HG03045 (cell line): ENCODE measurements at regions not wholly inside any gene's neighbourhood (a gene's known extent, or its start where the extent isn't known, plus 50 kb on each side); places are given as distances from the start of the nearest gene placed in this dataset.

Experiments used
- ATAC-seq: cut with Tn5 transposase; IDR thresholded peaks from one replicate; pipeline ENCODE4 v1.9.1; 2021; ENCODE audit warnings: mild to moderate bottlenecking, moderate library complexity; ENCODE audit not compliant: unreplicated experiment

DNA sequence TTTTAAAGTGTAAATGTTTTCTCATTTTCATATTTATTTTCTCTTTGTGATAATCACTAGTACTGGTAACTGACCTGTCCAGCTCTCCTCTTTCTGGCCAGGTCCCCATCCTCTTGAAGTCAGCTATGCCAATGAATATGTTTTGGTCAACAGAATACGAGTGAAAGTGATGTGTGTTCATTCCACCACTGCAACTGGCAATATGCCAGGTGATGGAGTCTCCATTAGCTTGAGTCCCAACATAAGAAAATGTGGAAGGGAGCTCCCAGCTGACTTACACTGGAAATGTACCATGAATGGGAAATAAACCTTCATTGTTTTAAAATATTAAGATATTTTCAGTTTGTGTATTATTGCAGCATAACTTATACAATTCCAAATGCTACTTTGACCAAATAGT is 75.8 kb downstream of the CCDC34 start:
- no peak for ATAC-seq

DNA sequence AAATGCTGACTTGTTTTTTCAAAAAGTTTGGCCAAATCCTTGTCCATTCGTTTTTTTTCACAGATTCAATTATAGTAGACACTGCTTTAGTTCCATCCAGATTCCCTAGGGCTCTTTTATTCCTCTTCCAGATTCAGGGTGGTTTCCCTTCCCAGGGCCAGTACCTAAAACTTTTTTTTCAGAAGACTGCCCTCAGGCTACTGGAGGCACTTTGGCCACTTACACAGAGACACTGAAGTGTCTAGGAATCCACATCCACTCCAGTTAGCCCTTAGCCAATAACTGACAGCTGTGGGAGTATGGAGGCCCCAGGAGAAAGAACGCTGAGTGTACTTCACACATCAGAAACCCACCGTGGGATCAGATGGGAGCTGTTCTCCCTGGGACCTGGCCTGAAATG is 77.3 kb downstream of the CCDC34 start:
- no peak for ATAC-seq

GRCh38 chr11:27282806-27283205 is 80.2 kb downstream of the CCDC34 start:
- ATAC-seq: no peak

DNA sequence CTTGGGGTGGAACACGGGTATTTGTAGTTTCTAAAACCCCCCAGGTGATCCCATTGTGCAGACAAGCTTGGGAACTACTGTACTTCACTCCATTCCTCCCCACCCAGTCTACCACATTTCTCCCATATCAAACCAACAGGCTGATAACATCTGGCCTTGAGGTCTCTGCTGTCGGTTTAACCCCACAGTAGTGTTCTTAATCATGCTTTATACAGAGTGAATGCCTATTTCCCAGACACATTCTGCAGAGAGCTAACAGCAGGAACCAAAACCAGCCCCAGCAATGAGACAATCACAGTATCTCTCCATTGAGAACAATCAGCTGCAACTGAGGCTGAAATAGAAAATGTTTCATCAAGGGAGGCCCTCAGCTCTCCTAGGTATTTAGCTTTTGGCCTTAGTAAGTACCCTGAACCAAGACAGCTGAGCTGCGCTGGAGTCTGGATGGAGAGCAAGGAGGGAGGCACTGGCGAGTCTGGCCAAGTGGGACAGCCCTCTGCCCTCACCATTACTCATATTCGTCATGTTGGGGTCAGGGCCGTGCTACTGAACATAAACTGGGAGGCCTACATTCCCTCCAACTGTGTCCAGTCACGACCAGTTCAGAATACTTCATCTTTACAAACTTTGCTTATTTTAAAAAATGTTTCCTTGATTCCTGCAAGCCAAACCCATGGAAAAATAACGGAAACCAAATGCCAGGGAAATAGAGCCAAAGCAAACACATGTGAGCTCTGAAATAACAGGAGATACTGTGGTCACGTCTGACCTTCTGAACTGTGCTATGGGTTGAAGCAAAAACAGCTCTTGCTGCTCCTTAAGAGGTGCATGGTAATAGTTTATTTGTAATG is 81.0 kb downstream of the CCDC34 start:
- no peak for ATAC-seq

DNA sequence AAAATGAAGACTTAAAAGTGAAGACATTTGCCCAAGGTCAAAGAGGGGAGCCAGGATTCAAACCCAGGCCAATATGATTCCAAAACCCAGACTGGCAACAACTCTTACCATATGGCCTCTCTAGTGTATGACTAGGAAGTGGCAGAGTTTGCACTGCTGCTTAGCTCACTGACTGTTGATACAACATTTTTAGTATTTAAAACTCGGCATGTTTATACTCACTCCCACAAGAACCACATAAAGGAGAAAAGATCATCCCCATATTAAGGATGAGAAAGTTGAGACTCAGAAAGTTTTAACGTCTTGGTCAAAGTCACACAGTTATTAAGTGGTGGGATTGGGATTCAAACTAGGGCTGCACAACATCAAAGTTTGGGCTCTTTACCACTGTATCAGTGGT is 81.7 kb downstream of the CCDC34 start:
- no peak for ATAC-seq

- ATAC-seq: no peak
These were observed 82.9 kb downstream of the CCDC34 start for GRCh38 chr11:27280140-27280539.

DNA sequence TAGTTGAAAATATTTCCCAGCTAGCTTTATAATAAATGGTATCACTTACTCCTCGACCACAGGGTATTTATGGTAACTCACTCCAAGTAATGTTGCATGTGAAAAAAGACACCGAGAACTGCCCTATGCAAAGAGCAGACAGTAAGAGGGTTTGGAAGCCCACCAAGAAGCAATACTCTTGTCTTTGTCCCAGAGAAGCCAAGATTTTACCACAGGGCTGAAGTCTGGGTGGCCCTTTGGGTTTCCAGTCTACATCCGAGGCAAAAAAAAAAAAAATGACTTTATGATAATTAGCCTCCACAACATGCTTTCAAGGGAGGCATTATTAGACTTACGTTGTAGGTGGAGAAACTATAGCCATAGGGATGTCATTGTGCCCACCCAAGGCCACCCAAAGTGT is 83.6 kb downstream of the CCDC34 start:
- no peak for ATAC-seq

GRCh38 chr11:27277843-27278242 is 85.2 kb downstream of the CCDC34 start:
- ATAC-seq: no peak

GRCh38 chr11:27276141-27276540 is 86.9 kb downstream of the CCDC34 start:
- ATAC-seq: no peak

GRCh38 chr11:27274854-27275395 is 88.1 kb downstream of the CCDC34 start:
- no peak for ATAC-seq

- no peak for ATAC-seq
These were observed 96.9 kb downstream of the CCDC34 start for GRCh38 chr11:27266125-27266524.

- ATAC-seq: no peak
These were observed 99.0 kb downstream of the CCDC34 start for GRCh38 chr11:27263986-27264385.

- ATAC-seq: no peak
These were observed 100.0 kb downstream of the CCDC34 start for GRCh38 chr11:27263046-27263445.

GRCh38 chr11:27255447-27255828 is 107.6 kb downstream of the CCDC34 start:
- ATAC-seq: no peak

DNA sequence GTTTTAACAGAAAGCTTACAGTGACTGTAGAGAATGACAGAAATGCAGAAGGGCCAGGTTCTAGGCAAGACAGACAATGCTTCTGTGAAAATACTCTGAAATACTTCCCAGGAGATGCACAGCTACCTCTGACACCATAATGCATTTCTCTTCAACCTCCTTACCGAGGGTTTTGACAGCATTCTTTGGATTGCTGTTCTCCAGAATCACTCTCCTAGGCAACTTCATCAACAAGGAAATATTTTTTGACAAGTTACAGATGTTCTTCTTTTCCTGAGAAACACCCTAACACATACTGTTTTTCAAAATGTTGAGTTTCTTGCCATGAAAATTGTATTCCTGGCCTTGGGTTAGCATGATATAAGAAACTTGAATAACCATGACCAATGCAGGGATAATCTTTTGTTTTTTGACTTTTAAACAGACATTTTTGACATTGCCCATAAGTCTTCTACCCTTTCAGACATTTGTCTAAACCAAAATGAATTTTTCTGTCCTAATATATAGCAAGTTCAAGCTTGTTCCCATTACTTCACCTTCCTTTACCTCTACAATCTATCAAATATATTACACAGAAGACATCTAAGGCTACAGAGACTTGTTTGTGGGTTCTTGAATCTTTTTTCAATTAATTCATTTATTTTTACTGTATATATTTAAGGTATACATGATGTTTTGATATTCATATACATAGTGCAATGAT is 108.1 kb downstream of the CCDC34 start:
- ATAC-seq: no peak

DNA sequence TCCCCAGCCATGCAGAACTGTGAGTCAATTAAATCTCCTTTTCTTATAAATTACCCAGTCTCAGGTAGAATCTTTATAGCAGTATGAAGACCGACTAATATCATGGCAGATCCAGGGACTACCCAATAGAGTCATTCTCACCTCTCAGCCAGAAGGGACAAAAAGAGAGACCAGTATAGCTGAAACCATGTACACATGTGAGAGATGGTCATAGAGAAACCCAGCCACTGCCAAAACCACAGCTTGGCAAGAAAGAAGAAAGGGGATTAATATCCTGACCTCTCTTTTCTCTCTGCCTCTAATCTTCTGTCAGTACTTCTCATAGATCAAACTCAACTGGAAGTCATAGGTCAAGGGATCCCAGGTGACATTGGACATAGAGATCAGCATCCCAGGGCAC is 109.8 kb downstream of the CCDC34 start:
- no peak for ATAC-seq

DNA sequence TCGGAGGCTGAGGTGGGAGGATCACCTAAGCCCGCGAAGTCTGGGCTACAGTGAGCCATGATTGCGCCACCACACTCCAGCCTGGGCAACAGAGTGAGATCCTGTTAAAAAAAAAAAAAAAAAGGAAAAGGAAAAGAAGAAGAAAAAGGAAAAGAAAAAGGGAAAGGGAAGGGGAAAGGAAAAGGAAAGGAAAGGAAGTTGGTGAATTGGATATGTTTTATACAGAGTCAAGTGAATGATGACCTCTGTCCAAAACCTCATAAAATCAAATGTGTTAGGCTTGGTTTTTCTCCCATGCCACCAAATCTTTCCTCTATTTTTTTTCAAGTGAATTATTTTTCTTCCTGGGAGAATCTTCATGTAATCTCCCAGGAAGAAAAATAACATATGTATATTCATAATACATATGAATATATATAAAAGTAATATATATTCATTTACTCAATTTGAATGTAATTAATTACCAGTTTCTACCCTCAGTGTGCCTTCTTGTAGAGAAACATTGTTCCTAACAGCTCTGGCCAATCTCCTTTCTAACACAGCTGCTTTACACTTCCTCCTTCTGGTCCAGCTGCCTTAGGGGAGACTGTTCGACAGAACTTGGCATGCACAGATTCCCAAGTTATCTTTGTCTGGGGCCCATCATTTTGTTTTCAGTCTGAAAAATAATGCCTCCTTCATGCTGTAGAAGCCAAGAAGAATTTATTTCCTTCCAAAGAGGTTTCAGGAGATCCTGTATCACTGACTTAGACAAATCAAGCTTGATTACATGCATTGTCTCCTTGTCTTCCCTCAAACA is 111.9 kb downstream of the CCDC34 start:
- no peak for ATAC-seq

- no peak for ATAC-seq
These were observed 114.2 kb downstream of the CCDC34 start for GRCh38 chr11:27248576-27249509.

- ATAC-seq: no peak
These were observed 115.4 kb downstream of the CCDC34 start for GRCh38 chr11:27247660-27248059.

GRCh38 chr11:27246925-27247324 is 116.1 kb downstream of the CCDC34 start:
- no peak for ATAC-seq
